ENCODE measurements at regions not wholly inside any gene's neighbourhood (a gene's known extent, or its start where the extent isn't known, plus 50 kb on each side); places are given as distances from the start of the nearest gene placed in this dataset.
"Not testable (repeated sequence)": the region's sequence is repeated elsewhere in the genome, so short reads cannot be mapped to it uniquely, and the experiment has no call there.

- no peaks in the 10 kb centered on the region for H3K27me3 ChIP-seq (ENCODE audit: insufficient read depth, insufficient read length)
- H3K4me1 ChIP-seq (ENCODE audit: insufficient read depth, insufficient read length), result no peaks in the 10 kb centered on the region
- H3K36me3 ChIP-seq (ENCODE audit: insufficient read depth, insufficient read length, low read length), result no peaks in the 10 kb centered on the region
- H3K9ac ChIP-seq (ENCODE audit: insufficient read length, low read depth), result no peak overlapping the region
- DNase-seq (ENCODE audit: low read depth, low spot score), result no peak
- no peak for TF ChIP-seq ZNF274 (IDR thresholded peaks at IDR 0.05; ENCODE audit: low read depth, low read length)
- TF ChIP-seq YY1 (IDR thresholded peaks at IDR 0.05; ENCODE audit: insufficient read depth, insufficient read length), result no peak
- no peak for TF ChIP-seq SUZ12 (IDR thresholded peaks at IDR 0.05; ENCODE audit: extremely low read depth, insufficient read depth, insufficient read length)
- no peak overlapping the region for H3K4me3 ChIP-seq (ENCODE audit: insufficient read length, low read depth)
- peaks cover 30% of the 10 kb centered on the region; the same call in 1 of the 2 replicates for H3K9me3 ChIP-seq (ENCODE audit: insufficient read depth, low read length)
Measured at GRCh38 chr16:35797811-35798210, 2338.4 kb downstream of the TP53TG3F start.

GRCh38 chr16:35798885-35799426, 2339.5 kb downstream of the TP53TG3F start:
- no peaks in the 10 kb centered on the region for H3K4me1 ChIP-seq (ENCODE audit: insufficient read depth, insufficient read length)
- no peaks in the 10 kb centered on the region for H3K27me3 ChIP-seq (ENCODE audit: insufficient read depth, insufficient read length)
- no peaks in the 10 kb centered on the region for H3K36me3 ChIP-seq (ENCODE audit: insufficient read depth, insufficient read length, low read length)
- H3K9ac ChIP-seq (ENCODE audit: insufficient read length, low read depth), result no peak overlapping the region
- peaks cover 26% of the 10 kb centered on the region; the same call in 1 of the 2 replicates for H3K9me3 ChIP-seq (ENCODE audit: insufficient read depth, low read length)
- no peak for DNase-seq (ENCODE audit: low read depth, low spot score)
- no peak for TF ChIP-seq SUZ12 (IDR thresholded peaks at IDR 0.05; ENCODE audit: extremely low read depth, insufficient read depth, insufficient read length)
- TF ChIP-seq ZNF274 (IDR thresholded peaks at IDR 0.05; ENCODE audit: low read depth, low read length), result no peak
- TF ChIP-seq YY1 (IDR thresholded peaks at IDR 0.05; ENCODE audit: insufficient read depth, insufficient read length), result no peak
- H3K4me3 ChIP-seq (ENCODE audit: insufficient read length, low read depth), result no peak overlapping the region

- not testable (repeated sequence) for H3K36me3 ChIP-seq (ENCODE audit: insufficient read depth, insufficient read length, low read length); H3K4me3 ChIP-seq (ENCODE audit: insufficient read length, low read depth); H3K9me3 ChIP-seq (ENCODE audit: insufficient read depth, low read length); H3K4me1 ChIP-seq (ENCODE audit: insufficient read depth, insufficient read length); DNase-seq (ENCODE audit: low read depth, low spot score); H3K27me3 ChIP-seq (ENCODE audit: insufficient read depth, insufficient read length); H3K9ac ChIP-seq (ENCODE audit: insufficient read length, low read depth)
Measured at GRCh38 chr16:35804465-35804864, 2345.1 kb downstream of the TP53TG3F start.

- no peaks in the 10 kb centered on the region for H3K4me1 ChIP-seq (ENCODE audit: insufficient read depth, insufficient read length)
- no peak overlapping the region for H3K9ac ChIP-seq (ENCODE audit: insufficient read length, low read depth)
- TF ChIP-seq YY1 (IDR thresholded peaks at IDR 0.05; ENCODE audit: insufficient read depth, insufficient read length) (no peak), SUZ12 (IDR thresholded peaks at IDR 0.05; ENCODE audit: extremely low read depth, insufficient read depth, insufficient read length) (no peak), ZNF274 (IDR thresholded peaks at IDR 0.05; ENCODE audit: low read depth, low read length) (no peak)
- no peak for DNase-seq (ENCODE audit: low read depth, low spot score)
- no peaks in the 10 kb centered on the region for H3K27me3 ChIP-seq (ENCODE audit: insufficient read depth, insufficient read length)
- H3K9me3 ChIP-seq (ENCODE audit: insufficient read depth, low read length), result no peaks in the 10 kb centered on the region
- H3K36me3 ChIP-seq (ENCODE audit: insufficient read depth, insufficient read length, low read length), result no peaks in the 10 kb centered on the region
- no peak overlapping the region for H3K4me3 ChIP-seq (ENCODE audit: insufficient read length, low read depth)
Measured at GRCh38 chr16:35823342-35823741, 2363.9 kb downstream of the TP53TG3F start.

- Histone ChIP-seq H3K4me3 (ENCODE audit: insufficient read length, low read depth) (no peak overlapping the region), H3K9me3 (ENCODE audit: insufficient read depth, low read length) (no peaks in the 10 kb centered on the region), H3K36me3 (ENCODE audit: insufficient read depth, insufficient read length, low read length) (no peaks in the 10 kb centered on the region), H3K9ac (ENCODE audit: insufficient read length, low read depth) (no peak overlapping the region), H3K27me3 (ENCODE audit: insufficient read depth, insufficient read length) (no peaks in the 10 kb centered on the region), H3K4me1 (ENCODE audit: insufficient read depth, insufficient read length) (no peaks in the 10 kb centered on the region)
- TF ChIP-seq ZNF274 (IDR thresholded peaks at IDR 0.05; ENCODE audit: low read depth, low read length) (no peak), SUZ12 (IDR thresholded peaks at IDR 0.05; ENCODE audit: extremely low read depth, insufficient read depth, insufficient read length) (no peak), YY1 (IDR thresholded peaks at IDR 0.05; ENCODE audit: insufficient read depth, insufficient read length) (no peak)
- no peak for DNase-seq (ENCODE audit: low read depth, low spot score)
Measured at GRCh38 chr16:35841632-35842031, 2382.2 kb downstream of the TP53TG3F start.

- no peak for TF ChIP-seq ZNF274 (IDR thresholded peaks at IDR 0.05; ENCODE audit: low read depth, low read length)
- TF ChIP-seq YY1 (IDR thresholded peaks at IDR 0.05; ENCODE audit: insufficient read depth, insufficient read length), result no peak
- 0 out of 2 replicates have a peak, but pooled peaks cover 2% of the 10 kb centered on the region for H3K9me3 ChIP-seq (ENCODE audit: insufficient read depth, low read length)
- no peak for DNase-seq (ENCODE audit: low read depth, low spot score)
Measured at GRCh38 chr16:35862242-35862641, 2402.8 kb downstream of the TP53TG3F start.

GRCh38 chr16:35868630-35869029, 2409.2 kb downstream of the TP53TG3F start:
- no peak for DNase-seq (ENCODE audit: low read depth, low spot score)
- H3K9me3 ChIP-seq (ENCODE audit: insufficient read depth, low read length), result no peaks in the 10 kb centered on the region
- H3K4me3 ChIP-seq (ENCODE audit: insufficient read length, low read depth), result no peak overlapping the region
- no peak overlapping the region for H3K9ac ChIP-seq (ENCODE audit: insufficient read length, low read depth)
- no peaks in the 10 kb centered on the region for H3K27me3 ChIP-seq (ENCODE audit: insufficient read depth, insufficient read length)
- no peak for TF ChIP-seq SUZ12 (IDR thresholded peaks at IDR 0.05; ENCODE audit: extremely low read depth, insufficient read depth, insufficient read length)
- no peak for TF ChIP-seq YY1 (IDR thresholded peaks at IDR 0.05; ENCODE audit: insufficient read depth, insufficient read length)
- TF ChIP-seq ZNF274 (IDR thresholded peaks at IDR 0.05; ENCODE audit: low read depth, low read length), result no peak
- H3K4me1 ChIP-seq (ENCODE audit: insufficient read depth, insufficient read length), result peaks cover 2% of the 10 kb centered on the region
- H3K36me3 ChIP-seq (ENCODE audit: insufficient read depth, insufficient read length, low read length), result no peaks in the 10 kb centered on the region

More at GRCh38 chr16:35862242-35862641, 2402.8 kb downstream of the TP53TG3F start:
- Histone ChIP-seq H3K4me1 (ENCODE audit: insufficient read depth, insufficient read length) (no peaks in the 10 kb centered on the region), H3K27me3 (ENCODE audit: insufficient read depth, insufficient read length) (no peaks in the 10 kb centered on the region), H3K36me3 (ENCODE audit: insufficient read depth, insufficient read length, low read length) (no peaks in the 10 kb centered on the region), H3K4me3 (ENCODE audit: insufficient read length, low read depth) (no peak overlapping the region), H3K9ac (ENCODE audit: insufficient read length, low read depth) (no peak overlapping the region)

Data from NT2/D1 (cell line).